ENCODE measurements at regions not wholly inside any gene's neighbourhood (a gene's known extent, or its start where the extent isn't known, plus 50 kb on each side); places are given as distances from the start of the nearest gene placed in this dataset.
"Not testable (repeated sequence)": the region's sequence is repeated elsewhere in the genome, so short reads cannot be mapped to it uniquely, and the experiment has no call there.

DNA sequence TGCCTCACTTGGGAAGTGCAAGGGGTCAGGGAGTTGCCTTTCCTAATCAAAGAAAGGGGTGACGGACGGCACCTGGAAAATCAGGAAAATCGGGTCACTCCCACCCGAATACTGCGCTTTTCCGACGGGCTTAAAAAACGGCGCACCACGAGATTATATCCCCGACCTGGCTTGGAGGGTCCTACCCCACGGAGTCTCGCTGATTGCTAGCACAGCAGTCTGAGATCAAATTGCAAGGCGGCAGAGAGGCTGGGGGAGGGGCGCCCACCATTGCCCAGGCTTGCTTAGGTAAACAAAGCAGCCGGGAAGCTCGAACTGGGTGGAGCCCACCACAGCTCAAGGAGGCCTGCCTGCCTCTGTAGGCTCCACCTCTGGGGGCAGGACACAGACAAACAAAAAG, 489.5 kb downstream of the PLPP3 start:
- not testable (repeated sequence) for TF ChIP-seq EZH2 (IDR thresholded peaks at IDR 0.05; ENCODE audit: low read length, missing control alignments); CTCF (conservative IDR thresholded peaks at IDR 0.05 in 1 of 2, IDR thresholded peaks at IDR 0.05 in 1 of 2; ENCODE audit: low read depth in 1 of 2, low read length in 2 of 2)
